ENCODE measurements at regions not wholly inside any gene's neighbourhood (a gene's known extent, or its start where the extent isn't known, plus 50 kb on each side); places are given as distances from the start of the nearest gene placed in this dataset.

DNA sequence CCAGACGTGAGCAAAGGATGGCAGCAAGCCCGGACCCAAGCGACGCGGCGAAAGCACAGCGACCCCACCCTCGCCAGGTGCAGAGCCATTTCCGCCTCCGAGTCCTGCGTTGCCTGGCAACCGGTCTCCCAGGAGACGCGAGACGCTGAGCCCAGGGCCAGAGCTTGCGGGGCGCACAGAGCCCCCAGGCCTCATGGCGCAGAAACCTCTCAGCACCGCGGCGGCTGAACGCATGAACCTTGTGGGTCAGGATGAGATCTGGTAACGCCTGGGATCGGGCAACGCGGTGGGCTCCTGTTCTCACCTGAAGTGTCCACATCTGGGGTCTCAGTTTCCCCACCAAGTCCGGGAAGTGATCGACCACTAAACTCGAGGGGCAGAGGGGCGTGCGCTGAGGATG lies 77.7 kb downstream of the ANKRD60 start:
- no peak for DNase-seq (ENCODE audit: low spot score)
- POLR2A ChIA-PET (ENCODE audit: low non-redundant PET), result no interaction called here

DNA sequence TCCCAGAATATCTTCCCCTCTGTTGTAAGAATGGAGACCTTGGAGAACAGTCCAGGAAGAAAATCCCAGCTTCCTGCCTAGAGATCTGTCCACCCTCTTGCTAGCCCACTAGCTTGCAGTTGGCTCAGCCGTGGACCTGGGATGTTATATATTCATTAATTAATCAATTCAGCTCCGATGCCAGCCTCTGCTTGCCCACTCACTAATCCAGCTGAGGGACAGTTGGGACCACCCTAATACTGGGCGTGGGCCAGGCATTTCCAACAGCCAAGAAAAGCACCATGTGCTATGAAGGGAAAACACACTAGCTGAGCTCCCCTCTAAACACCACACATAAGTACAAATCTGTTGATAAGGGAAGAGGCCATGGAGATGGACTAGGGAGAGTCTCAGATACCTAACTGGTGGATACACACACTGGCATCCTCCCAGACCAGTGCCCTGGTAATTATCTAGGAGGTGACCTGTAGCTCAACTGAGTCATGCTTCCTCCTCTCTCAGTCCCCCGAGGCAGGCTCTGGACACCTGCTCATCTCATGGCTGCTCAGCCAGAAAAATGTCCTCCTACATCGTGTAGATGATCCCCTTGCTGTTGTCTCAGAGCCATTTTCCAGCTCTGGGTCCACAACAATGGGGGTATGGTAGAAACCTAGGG lies 78.9 kb downstream of the ANKRD60 start:
- ChIA-PET CTCF (interaction anchor here (0.5 to 0.6 kb wide), 4 partner anchors 28 to 456 kb away, joined by 3 to 4 read pairs (median 4); no protein-coding TSS in a partner anchor), POLR2A (ENCODE audit: low non-redundant PET) (no interaction called here)
- TF ChIP-seq, protein P1, sequence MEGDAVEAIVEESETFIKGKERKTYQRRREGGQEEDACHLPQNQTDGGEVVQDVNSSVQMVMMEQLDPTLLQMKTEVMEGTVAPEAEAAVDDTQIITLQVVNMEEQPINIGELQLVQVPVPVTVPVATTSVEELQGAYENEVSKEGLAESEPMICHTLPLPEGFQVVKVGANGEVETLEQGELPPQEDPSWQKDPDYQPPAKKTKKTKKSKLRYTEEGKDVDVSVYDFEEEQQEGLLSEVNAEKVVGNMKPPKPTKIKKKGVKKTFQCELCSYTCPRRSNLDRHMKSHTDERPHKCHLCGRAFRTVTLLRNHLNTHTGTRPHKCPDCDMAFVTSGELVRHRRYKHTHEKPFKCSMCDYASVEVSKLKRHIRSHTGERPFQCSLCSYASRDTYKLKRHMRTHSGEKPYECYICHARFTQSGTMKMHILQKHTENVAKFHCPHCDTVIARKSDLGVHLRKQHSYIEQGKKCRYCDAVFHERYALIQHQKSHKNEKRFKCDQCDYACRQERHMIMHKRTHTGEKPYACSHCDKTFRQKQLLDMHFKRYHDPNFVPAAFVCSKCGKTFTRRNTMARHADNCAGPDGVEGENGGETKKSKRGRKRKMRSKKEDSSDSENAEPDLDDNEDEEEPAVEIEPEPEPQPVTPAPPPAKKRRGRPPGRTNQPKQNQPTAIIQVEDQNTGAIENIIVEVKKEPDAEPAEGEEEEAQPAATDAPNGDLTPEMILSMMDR (conservative IDR thresholded peaks at IDR 0.05; ENCODE audit: low read depth), result no peak
- H3K27ac ChIP-seq, result no peak overlapping the region
- DNase-seq (ENCODE audit: low spot score), result peak; percentile 62

More for the DNA sequence above, 77.7 kb downstream of the ANKRD60 start:
- no peak overlapping the region for H3K27ac ChIP-seq
- TF ChIP-seq, protein P1 (conservative IDR thresholded peaks at IDR 0.05; ENCODE audit: low read depth), result no peak
- CTCF ChIA-PET, result no interaction called here

DNA sequence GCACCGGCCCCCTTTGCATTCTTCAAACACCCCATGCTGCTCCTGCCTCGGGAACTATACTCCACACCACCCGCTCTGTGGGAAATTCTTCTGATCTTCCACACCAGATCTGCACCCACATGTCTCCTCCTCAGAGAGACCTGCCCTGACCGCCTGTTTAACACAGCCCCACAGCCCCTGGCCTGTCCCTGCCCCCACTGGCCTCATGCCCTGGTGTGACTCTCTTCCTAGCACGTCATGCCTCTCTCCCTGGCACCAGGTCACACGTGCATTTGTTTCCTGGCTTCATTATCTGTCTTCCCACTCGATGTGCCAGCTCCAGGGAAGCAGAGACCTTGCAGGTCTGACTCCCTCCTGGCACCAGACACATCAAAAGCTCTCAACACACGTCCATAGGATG lies 79.6 kb downstream of the ANKRD60 start:
- no peak for DNase-seq (ENCODE audit: low spot score)
- no peak overlapping the region for H3K27ac ChIP-seq
- TF ChIP-seq, protein P1 (conservative IDR thresholded peaks at IDR 0.05; ENCODE audit: low read depth), result no peak
- POLR2A ChIA-PET (ENCODE audit: low non-redundant PET), result no interaction called here
- CTCF ChIA-PET, result interaction anchor here (0.5 kb wide), 1 partner anchor 456 kb away, joined by 3 read pairs; no protein-coding TSS in a partner anchor

DNA sequence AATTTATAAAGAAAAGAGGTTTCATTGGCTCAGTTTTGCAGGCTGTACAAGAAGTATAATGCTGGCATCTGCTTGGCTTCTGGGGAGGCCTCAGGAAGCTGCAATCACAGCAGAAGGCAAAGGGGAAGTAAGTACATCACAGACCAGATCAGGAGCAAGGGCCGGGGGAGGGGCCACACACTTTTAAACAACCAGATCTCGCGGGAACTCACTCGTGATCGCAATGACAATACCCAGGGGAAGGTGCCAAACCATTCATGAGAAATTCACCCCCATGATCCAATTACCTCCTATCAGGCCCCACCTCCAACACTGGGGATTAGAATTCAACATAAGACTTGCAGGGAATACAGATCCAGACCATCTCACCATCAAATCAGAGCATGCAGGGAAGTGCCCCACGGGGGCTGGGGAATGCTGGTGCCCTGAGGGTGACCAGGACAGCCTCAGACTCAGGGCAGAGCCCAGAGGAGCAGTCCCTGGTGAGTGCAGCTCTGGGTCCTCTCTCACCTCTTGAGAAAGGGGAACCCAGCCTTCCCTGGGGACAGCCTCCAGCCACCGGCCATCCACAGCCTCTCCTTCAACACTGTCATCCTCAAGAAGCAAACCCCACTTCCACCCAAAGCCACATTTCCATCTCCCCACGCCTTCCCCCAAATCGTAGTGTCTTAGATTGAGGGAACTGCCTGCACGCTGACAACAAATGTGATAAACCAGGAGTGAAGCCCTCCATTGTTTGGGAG lies 80.7 kb downstream of the ANKRD60 start:
- TF ChIP-seq, protein P1 (conservative IDR thresholded peaks at IDR 0.05; ENCODE audit: low read depth), result no peak
- POLR2A ChIA-PET (ENCODE audit: low non-redundant PET), result no interaction called here
- DNase-seq (ENCODE audit: low spot score), result no peak
- CTCF ChIA-PET, result interaction anchor here (0.7 kb wide), 1 partner anchor 47 kb away, joined by 6 read pairs; no protein-coding TSS in a partner anchor
- no peak overlapping the region for H3K27ac ChIP-seq

DNA sequence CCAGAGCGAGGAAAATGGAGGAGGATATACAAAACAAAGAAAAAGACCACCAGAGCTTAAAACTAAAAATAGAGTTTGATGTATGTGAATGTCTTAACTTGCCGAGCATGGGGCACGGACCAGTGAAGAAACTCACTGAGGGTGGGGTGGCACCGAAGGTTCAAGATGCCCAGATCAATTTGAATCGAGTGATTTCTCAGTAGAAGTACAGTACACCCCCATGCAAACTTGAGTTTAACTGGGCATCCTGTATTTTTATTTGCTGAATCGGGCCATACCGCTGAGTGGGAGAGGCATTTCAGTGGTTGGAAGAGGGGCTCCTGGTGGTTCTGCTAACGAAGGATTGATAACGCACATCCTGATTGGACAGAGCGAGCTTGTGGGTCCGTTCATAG lies 81.7 kb downstream of the ANKRD60 start:
- TF ChIP-seq, protein P1 (conservative IDR thresholded peaks at IDR 0.05; ENCODE audit: low read depth), result no peak
- ChIA-PET POLR2A (ENCODE audit: low non-redundant PET) (interaction anchor here (0.5 kb wide), 1 partner anchor 337 kb away, joined by 13 read pairs; no protein-coding TSS in a partner anchor), CTCF (interaction anchor here (0.6 to 2.1 kb wide), 3 partner anchors 33 to 504 kb away, joined by 4 to 8 read pairs (median 6); no protein-coding TSS in a partner anchor)
- H3K27ac ChIP-seq, result no peak overlapping the region
- DNase-seq (ENCODE audit: low spot score), result no peak

DNA sequence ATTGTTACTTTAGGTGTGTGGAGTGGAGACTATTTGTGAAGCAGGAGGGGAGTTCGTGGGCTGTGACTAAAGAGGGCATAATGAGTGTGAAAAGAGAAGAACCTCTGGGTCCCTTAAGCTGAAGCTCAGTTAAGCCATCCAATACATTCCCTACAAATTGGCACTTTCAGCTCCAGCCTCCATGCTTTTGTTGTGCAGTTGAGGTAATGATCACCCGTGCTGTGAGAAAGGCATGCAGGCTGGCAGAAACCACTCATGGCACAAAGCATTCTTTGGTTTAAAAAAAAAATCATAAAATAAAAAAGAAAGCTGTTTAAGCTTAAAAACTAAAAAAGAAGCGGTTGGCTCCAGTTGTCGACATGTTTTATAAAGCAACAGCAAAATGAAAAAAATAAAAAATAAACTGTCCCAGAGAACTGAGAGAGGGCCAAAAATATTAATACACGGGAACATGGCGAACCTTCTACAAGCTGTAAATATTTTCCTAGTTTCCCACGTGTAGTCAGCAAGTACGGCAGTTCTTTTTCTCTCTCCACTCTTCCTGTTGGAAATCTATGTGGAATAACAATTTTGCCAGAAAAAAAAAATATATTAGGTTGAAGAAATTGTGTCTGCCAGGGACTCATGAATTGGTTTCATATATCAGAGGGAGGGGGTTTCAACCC lies 82.2 kb downstream of the ANKRD60 start:
- ChIA-PET POLR2A (ENCODE audit: low non-redundant PET) (interaction anchor here (0.5 kb wide), 1 partner anchor 336 kb away, joined by 13 read pairs; no protein-coding TSS in a partner anchor), CTCF (interaction anchor here (0.7 to 2.1 kb wide), 3 partner anchors 33 to 434 kb away, joined by 3 to 8 read pairs (median 6); no protein-coding TSS in a partner anchor)
- TF ChIP-seq, protein P1 (conservative IDR thresholded peaks at IDR 0.05; ENCODE audit: low read depth), result no peak
- DNase-seq (ENCODE audit: low spot score), result no peak
- no peak overlapping the region for H3K27ac ChIP-seq

Measured in RWPE1 (cell line).